Karpas-422 (cell line): ENCODE measurements at regions not wholly inside any gene's neighbourhood (a gene's known extent, or its start where the extent isn't known, plus 50 kb on each side); places are given as distances from the start of the nearest gene placed in this dataset.

Source experiments
- DNase-seq: peaks from one replicate; pipeline ENCODE4 v3.0.0-alpha.2; 2015
- H2AFZ ChIP-seq: fragments of 200-600 bp; sonication (generic); 2 replicates; pipeline ENCODE4 v1.6.1; 2014; ENCODE audit warnings: antibody characterized with exemption, low read length, mixed read lengths
- H3K27ac ChIP-seq: fragments of 200-600 bp; sonication (generic); 2 replicates; pipeline ENCODE4 v1.5.1; 2014; ENCODE audit warnings: mild to moderate bottlenecking, low read length, moderate library complexity
- H3K27me3 ChIP-seq: fragments of 200-600 bp; sonication (generic); 2 replicates; pipeline ENCODE4 v1.6.1; 2014; ENCODE audit warnings: low read length, mixed read lengths
- H3K36me3 ChIP-seq: fragments of 200-600 bp; sonication (generic); 2 replicates; pipeline ENCODE4 v1.6.1; 2014; ENCODE audit warnings: low read length, mixed read lengths; ENCODE audit not compliant: insufficient read depth
- H3K4me1 ChIP-seq: fragments of 200-600 bp; sonication (generic); 2 replicates; pipeline ENCODE4 v1.6.1; 2014; ENCODE audit warnings: mild to moderate bottlenecking, low read length, mixed read lengths
- H3K4me2 ChIP-seq: fragments of 200-600 bp; sonication (generic); 2 replicates; pipeline ENCODE4 v1.6.1; 2014; ENCODE audit warnings: low read length, low read depth, mild to moderate bottlenecking; ENCODE audit not compliant: poor library complexity, severe bottlenecking
- H3K4me3 ChIP-seq: fragments of 200-600 bp; sonication (generic); 2 replicates; pipeline ENCODE4 v1.5.1; 2014; ENCODE audit warnings: mild to moderate bottlenecking, antibody characterized with exemption, low read length, mixed read lengths
- H3K79me2 ChIP-seq: fragments of 200-600 bp; sonication (generic); 2 replicates; pipeline ENCODE4 v1.6.1; 2014; ENCODE audit warnings: mild to moderate bottlenecking, low read length, mixed read lengths
- H3K9ac ChIP-seq: fragments of 200-600 bp; sonication (generic); 2 replicates; pipeline ENCODE4 v1.6.0; 2014; ENCODE audit warnings: low read length
- H3K9me2 ChIP-seq: fragments of 200-600 bp; sonication (generic), shearing (Covaris generic); replicated peaks from 2 replicates; pipeline ENCODE4 v1.6.0; 2014; ENCODE audit warnings: mild to moderate bottlenecking, low read length, moderate library complexity; ENCODE audit not compliant: insufficient read depth
- H3K9me3 ChIP-seq: fragments of 300-700, 200-600 bp; sonication (generic); 2 replicates; pipeline ENCODE4 v1.6.1; 2014; ENCODE audit warnings: low read length, mixed read lengths
- H4K20me1 ChIP-seq: fragments of 200-600 bp; sonication (generic); 2 replicates; pipeline ENCODE4 v1.6.1; 2014; ENCODE audit warnings: mild to moderate bottlenecking, antibody characterized with exemption, low read length, low read depth; ENCODE audit not compliant: insufficient read depth

- Histone ChIP-seq H3K27ac (no peak overlapping the region), H3K27me3 (no peaks in the 10 kb centered on the region), H3K4me2 (peak overlapping the region; percentile 19), H3K4me1 (peaks cover 11% of the 10 kb centered on the region), H3K9me3 (no peaks in the 10 kb centered on the region), H2AFZ (no peak overlapping the region), H3K9me2 (no peaks in the 10 kb centered on the region), H4K20me1 (no peaks in the 10 kb centered on the region), H3K36me3 (no peaks in the 10 kb centered on the region), H3K79me2 (no peaks in the 10 kb centered on the region), H3K4me3 (no peak overlapping the region), H3K9ac (no peak overlapping the region)
- peak; percentile 60 for DNase-seq
These were observed 150.9 kb downstream of the RTP5 start for GRCh38 chr2:242020196-242021004.

- Histone ChIP-seq H3K4me1 (peaks cover 11% of the 10 kb centered on the region), H3K27ac (no peak overlapping the region), H3K9me3 (no peaks in the 10 kb centered on the region), H3K79me2 (no peaks in the 10 kb centered on the region), H4K20me1 (no peaks in the 10 kb centered on the region), H3K4me2 (no peak overlapping the region), H3K36me3 (no peaks in the 10 kb centered on the region), H3K9ac (no peak overlapping the region), H3K9me2 (no peaks in the 10 kb centered on the region), H2AFZ (no peak overlapping the region), H3K27me3 (no peaks in the 10 kb centered on the region), H3K4me3 (no peak overlapping the region)
- DNase-seq, result no peak
These were observed 153.2 kb downstream of the RTP5 start for GRCh38 chr2:242022550-242023290.

GRCh38 chr2:242024751-242025355 lies 155.3 kb downstream of the RTP5 start:
- no peaks in the 10 kb centered on the region for H3K9me2 ChIP-seq
- no peak overlapping the region for H3K9ac ChIP-seq
- H3K27ac ChIP-seq, result no peak overlapping the region
- no peaks in the 10 kb centered on the region for H4K20me1 ChIP-seq
- no peaks in the 10 kb centered on the region for H3K9me3 ChIP-seq
- H3K4me2 ChIP-seq, result no peak overlapping the region
- no peak overlapping the region for H3K4me3 ChIP-seq
- peaks cover 6% of the 10 kb centered on the region for H3K4me1 ChIP-seq
- no peaks in the 10 kb centered on the region for H3K27me3 ChIP-seq
- no peak for DNase-seq
- H3K36me3 ChIP-seq, result no peaks in the 10 kb centered on the region
- H3K79me2 ChIP-seq, result no peaks in the 10 kb centered on the region
- H2AFZ ChIP-seq, result no peak overlapping the region

- H2AFZ ChIP-seq, result no peak overlapping the region
- H3K4me3 ChIP-seq, result no peak overlapping the region
- H3K9ac ChIP-seq, result no peak overlapping the region
- no peaks in the 10 kb centered on the region for H4K20me1 ChIP-seq
- H3K9me3 ChIP-seq, result no peaks in the 10 kb centered on the region
- no peaks in the 10 kb centered on the region for H3K79me2 ChIP-seq
- no peaks in the 10 kb centered on the region for H3K27me3 ChIP-seq
- H3K36me3 ChIP-seq, result no peaks in the 10 kb centered on the region
- no peak overlapping the region for H3K4me2 ChIP-seq
- DNase-seq, result no peak
- H3K27ac ChIP-seq, result no peak overlapping the region
- H3K9me2 ChIP-seq, result no peaks in the 10 kb centered on the region
- no peaks in the 10 kb centered on the region for H3K4me1 ChIP-seq
These were observed 158.3 kb downstream of the RTP5 start for GRCh38 chr2:242027676-242028450.

GRCh38 chr2:242029422-242030225 lies 160.1 kb downstream of the RTP5 start:
- no peaks in the 10 kb centered on the region for H3K9me2 ChIP-seq
- no peaks in the 10 kb centered on the region for H4K20me1 ChIP-seq
- no peak overlapping the region for H3K9ac ChIP-seq
- no peak overlapping the region for H3K4me2 ChIP-seq
- H3K79me2 ChIP-seq, result no peaks in the 10 kb centered on the region
- H3K27me3 ChIP-seq, result no peaks in the 10 kb centered on the region
- H3K9me3 ChIP-seq, result no peaks in the 10 kb centered on the region
- no peak overlapping the region for H3K27ac ChIP-seq
- no peak overlapping the region for H2AFZ ChIP-seq
- no peak for DNase-seq
- H3K4me1 ChIP-seq, result no peaks in the 10 kb centered on the region
- no peaks in the 10 kb centered on the region for H3K36me3 ChIP-seq
- no peak overlapping the region for H3K4me3 ChIP-seq

- Histone ChIP-seq H3K9me2 (no peaks in the 10 kb centered on the region), H3K27me3 (no peaks in the 10 kb centered on the region), H3K9me3 (no peaks in the 10 kb centered on the region), H3K4me2 (no peak overlapping the region), H3K27ac (no peak overlapping the region), H3K36me3 (no peaks in the 10 kb centered on the region), H3K4me3 (no peak overlapping the region), H2AFZ (no peak overlapping the region), H3K9ac (no peak overlapping the region), H4K20me1 (no peaks in the 10 kb centered on the region), H3K79me2 (no peaks in the 10 kb centered on the region), H3K4me1 (no peaks in the 10 kb centered on the region)
- DNase-seq, result no peak
These were observed 160.7 kb downstream of the RTP5 start for GRCh38 chr2:242030226-242030575.

GRCh38 chr2:242030858-242031257 lies 161.3 kb downstream of the RTP5 start:
- no peak overlapping the region for H3K27ac ChIP-seq
- H3K9me2 ChIP-seq, result no peaks in the 10 kb centered on the region
- H3K4me1 ChIP-seq, result no peaks in the 10 kb centered on the region
- no peak for DNase-seq
- H3K36me3 ChIP-seq, result no peaks in the 10 kb centered on the region
- no peaks in the 10 kb centered on the region for H3K9me3 ChIP-seq
- no peak overlapping the region for H3K4me2 ChIP-seq
- H2AFZ ChIP-seq, result no peak overlapping the region
- no peak overlapping the region for H3K4me3 ChIP-seq
- H3K9ac ChIP-seq, result no peak overlapping the region
- H4K20me1 ChIP-seq, result no peaks in the 10 kb centered on the region
- H3K79me2 ChIP-seq, result no peaks in the 10 kb centered on the region
- H3K27me3 ChIP-seq, result no peaks in the 10 kb centered on the region
